NCI-H748 (cell line): ENCODE measurements at regions not wholly inside any gene's neighbourhood (a gene's known extent, or its start where the extent isn't known, plus 50 kb on each side); places are given as distances from the start of the nearest gene placed in this dataset.

Experiments
- DNase-seq: peaks from one replicate; lab custom pipeline; 2025; ENCODE audit not compliant: unreplicated experiment; lab: John Stamatoyannopoulos, UW

- no peak for DNase-seq
Measured at GRCh38 chr2:164039270-164039669, 303.5 kb upstream of the FIGN start.

- no peak for DNase-seq
Measured at GRCh38 chr2:164032995-164033394, 297.2 kb upstream of the FIGN start.

- DNase-seq = no peak
Measured at GRCh38 chr2:164030623-164031022, 294.8 kb upstream of the FIGN start.

GRCh38 chr2:164028814-164029534 lies 293.2 kb upstream of the FIGN start:
- DNase-seq = no peak

- no peak for DNase-seq
Measured at GRCh38 chr2:164024396-164024795, 288.6 kb upstream of the FIGN start.

GRCh38 chr2:164023896-164024295 lies 288.1 kb upstream of the FIGN start:
- no peak for DNase-seq

- no peak for DNase-seq
Measured at GRCh38 chr2:164015328-164016123, 279.7 kb upstream of the FIGN start.

GRCh38 chr2:164014791-164015190 lies 279.0 kb upstream of the FIGN start:
- DNase-seq = no peak

- DNase-seq = peak; percentile 60
Measured at GRCh38 chr2:164014068-164014731, 278.4 kb upstream of the FIGN start.

- no peak for DNase-seq
Measured at GRCh38 chr2:164012581-164012980, 276.8 kb upstream of the FIGN start.

GRCh38 chr2:164009756-164010337 lies 274.0 kb upstream of the FIGN start:
- DNase-seq = peak; percentile 92

GRCh38 chr2:164008752-164009151 lies 272.9 kb upstream of the FIGN start:
- no peak for DNase-seq

- no peak for DNase-seq
Measured at GRCh38 chr2:164006704-164007103, 270.9 kb upstream of the FIGN start.

- DNase-seq = no peak
Measured at GRCh38 chr2:164000176-164000575, 264.4 kb upstream of the FIGN start.

- no peak for DNase-seq
Measured at GRCh38 chr2:163997466-163997865, 261.7 kb upstream of the FIGN start.

- no peak for DNase-seq
Measured at GRCh38 chr2:163990541-163990940, 254.7 kb upstream of the FIGN start.

- DNase-seq = peak; percentile 12
Measured at GRCh38 chr2:163990101-163990500, 254.3 kb upstream of the FIGN start.

GRCh38 chr2:163987175-163987940 lies 251.6 kb upstream of the FIGN start:
- no peak for DNase-seq

GRCh38 chr2:163984986-163985385 lies 249.2 kb upstream of the FIGN start:
- DNase-seq = peak; percentile 32

- no peak for DNase-seq
Measured at GRCh38 chr2:163983911-163984310, 248.1 kb upstream of the FIGN start.

- DNase-seq = no peak
Measured at GRCh38 chr2:163982938-163983337, 247.1 kb upstream of the FIGN start.
